PC-9 (cell line): ENCODE measurements at regions not wholly inside any gene's neighbourhood (a gene's known extent, or its start where the extent isn't known, plus 50 kb on each side); places are given as distances from the start of the nearest gene placed in this dataset.

Experiments used
- BruUV-seq: library from RNA; stranded (reverse); fragments of 400-500 nt; replicated peaks from 2 replicates; lab custom pipeline; 2021; lab: Mats Ljungman, UMichigan
- CTCF ChIA-PET: fragments of 300-600 bp; sonication (Branson Sonifier 250); formaldehyde crosslinking; loops from one replicate; lab custom pipeline; 2022; ENCODE audit warnings: antibody characterized with exemption; lab: Charles Lee
- POLR2A ChIA-PET: fragments of 300-600 bp; sonication (Branson Sonifier 250); formaldehyde crosslinking; loops from one replicate; lab custom pipeline; 2022; ENCODE audit warnings: antibody characterized with exemption; ENCODE audit not compliant: unreplicated experiment; lab: Charles Lee
- DNase-seq, 2 experiments: peaks; one replicate each; pipeline versions ENCODE4 v3.0.0 to v3.0.0-alpha.2; 2015 to 2022; ENCODE audit warnings: mixed read lengths in 1 of 2
- H2AFZ ChIP-seq: fragments of 200-600 bp; sonication (generic); 2 replicates; pipeline ENCODE4 v1.8.1; 2017; ENCODE audit warnings: antibody characterized with exemption
- H3F3A ChIP-seq: fragments of 200-600 bp; sonication (generic); 2 replicates; pipeline ENCODE4 v1.8.1; 2017; ENCODE audit warnings: antibody characterized with exemption, mild to moderate bottlenecking, low read depth; ENCODE audit not compliant: insufficient read depth
- H3K27ac ChIP-seq: fragments of 200-600 bp; sonication (generic); 2 replicates; pipeline ENCODE4 v1.6.1; 2016; ENCODE audit warnings: mixed run types
- H3K27me3 ChIP-seq: fragments of 200-600 bp; sonication (generic); 2 replicates; pipeline ENCODE4 v1.6.1; 2016; ENCODE audit warnings: low read depth, mixed run types; ENCODE audit not compliant: insufficient read depth
- H3K36me3 ChIP-seq: fragments of 200-600 bp; sonication (generic); 2 replicates; pipeline ENCODE4 v1.6.1; 2016; ENCODE audit warnings: low read depth, mixed run types
- H3K4me1 ChIP-seq: fragments of 200-600 bp; sonication (generic); replicated peaks from 2 replicates; pipeline ENCODE4 v1.6.1; 2016; ENCODE audit warnings: mixed run types; ENCODE audit not compliant: insufficient read depth
- H3K4me2 ChIP-seq: fragments of 200-600 bp; sonication (generic); 2 replicates; pipeline ENCODE4 v1.6.1; 2017; ENCODE audit warnings: mixed run types
- H3K4me3 ChIP-seq: fragments of 200-600 bp; sonication (generic); 2 replicates; pipeline ENCODE4 v1.6.1; 2016; ENCODE audit warnings: mixed run types
- H3K79me2 ChIP-seq: fragments of 200-600 bp; sonication (generic); 2 replicates; pipeline ENCODE4 v1.6.1; 2017; ENCODE audit warnings: low read depth, mixed run types
- H3K9me2 ChIP-seq: fragments of 200-600 bp; sonication (generic); 2 replicates; pipeline ENCODE4 v1.8.1; 2017; ENCODE audit warnings: mild to moderate bottlenecking; ENCODE audit not compliant: insufficient read depth
- H3K9me3 ChIP-seq: fragments of 200-600 bp; sonication (generic); 2 replicates; pipeline ENCODE4 v1.8.1; 2016; ENCODE audit warnings: low read depth; ENCODE audit not compliant: insufficient read depth
- H4K20me1 ChIP-seq: fragments of 200-600 bp; sonication (generic); 2 replicates; pipeline ENCODE4 v1.8.1; 2017; ENCODE audit not compliant: insufficient read depth
- EZH2 ChIP-seq: fragments of 200-600 bp; sonication (generic); IDR thresholded peaks from 2 replicates; pipeline ENCODE4 v1.8.0; 2017; ENCODE audit warnings: antibody characterized with exemption, low read depth
- intact Hi-C: fragments of 100-400 bp; cut with micrococcal nuclease; formaldehyde crosslinking; loops from one replicate; pipeline ENCODE4 v1.10.0; 2022; ENCODE audit not compliant: unreplicated experiment
- TF ChIP-seq, protein P1 (sequence below): fragments of 200-600 bp; sonication (generic); conservative IDR thresholded peaks from 2 replicates; pipeline ENCODE4 v1.6.1; 2017; ENCODE audit warnings: mixed run types, antibody characterized with exemption, mild to moderate bottlenecking, moderate library complexity

- ChIA-PET POLR2A (no interaction called here), CTCF (no interaction called here)
- no peak overlapping the region for H3K4me2 ChIP-seq
- no peaks in the 10 kb centered on the region for H3K9me3 ChIP-seq
- no TSS peak for BruUV-seq
- H3F3A ChIP-seq: no peaks in the 10 kb centered on the region
- H3K79me2 ChIP-seq: no peaks in the 10 kb centered on the region
- H3K4me3 ChIP-seq: no peak overlapping the region
- no peak overlapping the region for H2AFZ ChIP-seq
- H3K27me3 ChIP-seq: no peaks in the 10 kb centered on the region
- no peaks in the 10 kb centered on the region for H3K9me2 ChIP-seq
- TF ChIP-seq, protein P1, sequence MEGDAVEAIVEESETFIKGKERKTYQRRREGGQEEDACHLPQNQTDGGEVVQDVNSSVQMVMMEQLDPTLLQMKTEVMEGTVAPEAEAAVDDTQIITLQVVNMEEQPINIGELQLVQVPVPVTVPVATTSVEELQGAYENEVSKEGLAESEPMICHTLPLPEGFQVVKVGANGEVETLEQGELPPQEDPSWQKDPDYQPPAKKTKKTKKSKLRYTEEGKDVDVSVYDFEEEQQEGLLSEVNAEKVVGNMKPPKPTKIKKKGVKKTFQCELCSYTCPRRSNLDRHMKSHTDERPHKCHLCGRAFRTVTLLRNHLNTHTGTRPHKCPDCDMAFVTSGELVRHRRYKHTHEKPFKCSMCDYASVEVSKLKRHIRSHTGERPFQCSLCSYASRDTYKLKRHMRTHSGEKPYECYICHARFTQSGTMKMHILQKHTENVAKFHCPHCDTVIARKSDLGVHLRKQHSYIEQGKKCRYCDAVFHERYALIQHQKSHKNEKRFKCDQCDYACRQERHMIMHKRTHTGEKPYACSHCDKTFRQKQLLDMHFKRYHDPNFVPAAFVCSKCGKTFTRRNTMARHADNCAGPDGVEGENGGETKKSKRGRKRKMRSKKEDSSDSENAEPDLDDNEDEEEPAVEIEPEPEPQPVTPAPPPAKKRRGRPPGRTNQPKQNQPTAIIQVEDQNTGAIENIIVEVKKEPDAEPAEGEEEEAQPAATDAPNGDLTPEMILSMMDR: no peak
- TF ChIP-seq EZH2: no peak
- no peaks in the 10 kb centered on the region for H3K4me1 ChIP-seq
- no peaks in the 10 kb centered on the region for H3K36me3 ChIP-seq
- intact Hi-C loops: no loop called here
- H4K20me1 ChIP-seq: no peaks in the 10 kb centered on the region
- no peak for DNase-seq
- H3K27ac ChIP-seq: no peak overlapping the region
Observed at GRCh38 chr4:106541253-106541652, 172.7 kb upstream of the GIMD1 start.

GRCh38 chr4:106530821-106531220, 162.2 kb upstream of the GIMD1 start:
- no peaks in the 10 kb centered on the region for H3K79me2 ChIP-seq
- H3K4me2 ChIP-seq: no peak overlapping the region
- no peaks in the 10 kb centered on the region; the same call in 1 of the 2 replicates for H3K4me1 ChIP-seq
- no peaks in the 10 kb centered on the region for H4K20me1 ChIP-seq
- H3K9me2 ChIP-seq: no peaks in the 10 kb centered on the region
- H3K4me3 ChIP-seq: no peak overlapping the region
- CTCF ChIA-PET: no interaction called here
- no peaks in the 10 kb centered on the region for H3K9me3 ChIP-seq
- no peaks in the 10 kb centered on the region for H3F3A ChIP-seq
- POLR2A ChIA-PET: no interaction called here
- H2AFZ ChIP-seq: no peak overlapping the region
- H3K36me3 ChIP-seq: no peaks in the 10 kb centered on the region
- BruUV-seq: no TSS peak
- DNase-seq: no peak
- intact Hi-C loops: no loop called here
- no peaks in the 10 kb centered on the region for H3K27me3 ChIP-seq
- H3K27ac ChIP-seq: no peak overlapping the region
- TF ChIP-seq EZH2: no peak
- TF ChIP-seq, protein P1: no peak

GRCh38 chr4:106530024-106530361, 161.4 kb upstream of the GIMD1 start:
- BruUV-seq: no TSS peak
- DNase-seq: no peak
- Histone ChIP-seq H3K27me3 (no peaks in the 10 kb centered on the region), H3K4me2 (no peak overlapping the region), H3K4me3 (no peak overlapping the region), H3F3A (no peaks in the 10 kb centered on the region), H3K79me2 (no peaks in the 10 kb centered on the region), H3K4me1 (no peaks in the 10 kb centered on the region; the same call in 1 of the 2 replicates), H3K27ac (no peak overlapping the region), H3K36me3 (no peaks in the 10 kb centered on the region), H3K9me2 (no peaks in the 10 kb centered on the region), H2AFZ (no peak overlapping the region), H3K9me3 (no peaks in the 10 kb centered on the region), H4K20me1 (no peaks in the 10 kb centered on the region)
- TF ChIP-seq, protein P1: no peak
- no peak for TF ChIP-seq EZH2
- intact Hi-C loops: no loop called here
- CTCF ChIA-PET: no interaction called here
- POLR2A ChIA-PET: interaction anchor here (0.7 kb wide), 1 partner anchor 165 kb away, joined by 3 read pairs; no protein-coding TSS in a partner anchor
